Esophagus muscularis mucosa (tissue), 4 donors: ENCODE measurements at regions not wholly inside any gene's neighbourhood (a gene's known extent, or its start where the extent isn't known, plus 50 kb on each side); places are given as distances from the start of the nearest gene placed in this dataset.

Experiments
- DNase-seq: peaks from one replicate; pipeline ENCODE4 v3.0.0-alpha.2; 2017; ENCODE audit errors: extremely low spot score
- H3K27ac ChIP-seq, 4 donors: fragments of 200-600 bp; sonication (generic); replicated peaks in 1 of 4; 1 replicate in 3 of 4; 2 replicates in 1 of 4; pipeline ENCODE4 v1.5.1; 2016 to 2019; ENCODE audit warnings: mild to moderate bottlenecking in 1 of 4
- H3K27me3 ChIP-seq, 4 donors: fragments of 200-600 bp; sonication (generic); one replicate each; pipeline versions ENCODE4 v1.5.1 to v1.6.0; 2016 to 2019
- H3K36me3 ChIP-seq, 4 donors: fragments of 200-600 bp; sonication (generic); one replicate each; pipeline ENCODE4 v1.5.1; 2016 to 2019
- H3K4me1 ChIP-seq, 4 donors: fragments of 200-600 bp; sonication (generic); one replicate each; pipeline ENCODE4 v1.5.1; 2016 to 2019
- H3K4me3 ChIP-seq, 4 donors: fragments of 200-600 bp; sonication (generic); 1 replicate in 2 of 4; 2 replicates in 2 of 4; pipeline ENCODE4 v1.5.1; 2016 to 2019; ENCODE audit warnings: mild to moderate bottlenecking in 4 of 4, moderate library complexity in 1 of 4
- H3K9me3 ChIP-seq, 4 donors: fragments of 200-600 bp; sonication (generic); 1 replicate in 3 of 4; 2 replicates in 1 of 4; pipeline ENCODE4 v1.5.1; 2016 to 2019
- CTCF ChIP-seq, 3 experiments: fragments of 200-600 bp in 2 of 3; fragments of 450-650 bp in 1 of 3; sonication (generic) in 2 of 3; IDR thresholded peaks; one replicate each; pipeline ENCODE4 v1.5.1; 2017 to 2019; ENCODE audit warnings: antibody characterized with exemption in 3 of 3, mild to moderate bottlenecking in 2 of 3, moderate library complexity in 1 of 3
- EP300 ChIP-seq: sonication (generic); formaldehyde crosslinking; IDR thresholded peaks from one replicate; pipeline ENCODE4 v1.6.1; 2017; ENCODE audit warnings: antibody characterized with exemption
- POLR2A ChIP-seq: fragments of 450-650 bp; IDR thresholded peaks from one replicate; pipeline ENCODE4 v1.6.1; 2017; ENCODE audit warnings: antibody characterized with exemption, moderate library complexity, mild to moderate bottlenecking, low read depth
- POLR2AphosphoS5 ChIP-seq, 2 donors: sonication (generic); formaldehyde crosslinking; IDR thresholded peaks; one replicate each; pipeline ENCODE4 v1.6.1; 2017; ENCODE audit warnings: antibody characterized with exemption in 2 of 2
- WGBS: methylation state at CpG from one replicate; pipeline ENCODE4 v1.1.5; 2018; 5-methylcytosine and 5-hydroxymethylcytosine counted together
- intact Hi-C: fragments of 100-400 bp; cut with DNase I; formaldehyde crosslinking; loops from one replicate; pipeline ENCODE4 v1.15.1; 2023

GRCh38 chr4:175929441-175929840 lies 117.4 kb upstream of the GPM6A start:
- intact Hi-C loops = no loop called here
- Histone ChIP-seq H3K36me3 (no peaks in the 10 kb centered on the region), H3K27me3 (no peaks in the 10 kb centered on the region), H3K9me3 (no peaks in the 10 kb centered on the region), H3K4me1 (peaks cover 0 to 36% (median 25%) of the 10 kb centered on the region in 4 donors), H3K27ac (peak overlapping the region in 1 of 4 donors; percentile 80), H3K4me3 (no peak overlapping the region)
- TF ChIP-seq EP300 (no peak), POLR2AphosphoS5 (IDR thresholded peaks at IDR 0.05) (no peak), CTCF (IDR thresholded peaks at IDR 0.05) (no peak), POLR2A (no peak)
- 59% methylated on average over 3 of the region's 3 CpGs for WGBS
- no peak for DNase-seq

GRCh38 chr4:175929932-175930331 lies 117.9 kb upstream of the GPM6A start:
- Histone ChIP-seq H3K36me3 (no peaks in the 10 kb centered on the region), H3K27me3 (no peaks in the 10 kb centered on the region), H3K4me3 (no peak overlapping the region), H3K9me3 (no peaks in the 10 kb centered on the region), H3K27ac (peak overlapping the region in 1 of 4 donors; percentile 80), H3K4me1 (peaks cover 0 to 41% (median 28%) of the 10 kb centered on the region in 4 donors)
- WGBS = 49% methylated on average over 3 of the region's 3 CpGs
- intact Hi-C loops = no loop called here
- DNase-seq = no peak
- no peak for TF ChIP-seq CTCF (IDR thresholded peaks at IDR 0.05)
- TF ChIP-seq POLR2AphosphoS5 (IDR thresholded peaks at IDR 0.05) = no peak
- TF ChIP-seq POLR2A = no peak
- no peak for TF ChIP-seq EP300

GRCh38 chr4:175930471-175930870 lies 118.4 kb upstream of the GPM6A start:
- TF ChIP-seq CTCF (IDR thresholded peaks at IDR 0.05) (no peak), EP300 (no peak), POLR2A (no peak), POLR2AphosphoS5 (IDR thresholded peaks at IDR 0.05) (no peak)
- no peaks in the 10 kb centered on the region for H3K9me3 ChIP-seq
- no peak overlapping the region for H3K27ac ChIP-seq
- no peak overlapping the region for H3K4me3 ChIP-seq
- H3K36me3 ChIP-seq = no peaks in the 10 kb centered on the region
- peaks cover 0 to 44% (median 33%) of the 10 kb centered on the region in 4 donors for H3K4me1 ChIP-seq
- H3K27me3 ChIP-seq = no peaks in the 10 kb centered on the region
- intact Hi-C loops = no loop called here
- no peak for DNase-seq

GRCh38 chr4:175932116-175932515 lies 120.1 kb upstream of the GPM6A start:
- TF ChIP-seq CTCF (IDR thresholded peaks at IDR 0.05) (no peak), POLR2A (no peak), POLR2AphosphoS5 (IDR thresholded peaks at IDR 0.05) (no peak), EP300 (no peak)
- H3K4me3 ChIP-seq = no peak overlapping the region
- H3K4me1 ChIP-seq = peaks cover 0 to 43% (median 31%) of the 10 kb centered on the region in 4 donors
- no peaks in the 10 kb centered on the region for H3K9me3 ChIP-seq
- 90% methylated on average over 9 of the region's 9 CpGs for WGBS
- intact Hi-C loops = no loop called here
- H3K27ac ChIP-seq = no peak overlapping the region
- DNase-seq = no peak
- H3K36me3 ChIP-seq = no peaks in the 10 kb centered on the region
- H3K27me3 ChIP-seq = no peaks in the 10 kb centered on the region

GRCh38 chr4:175934506-175934905 lies 122.4 kb upstream of the GPM6A start:
- Histone ChIP-seq H3K4me3 (no peak overlapping the region), H3K36me3 (no peaks in the 10 kb centered on the region), H3K9me3 (no peaks in the 10 kb centered on the region), H3K4me1 (peaks cover 0 to 24% (median 18%) of the 10 kb centered on the region in 4 donors), H3K27me3 (no peaks in the 10 kb centered on the region), H3K27ac (peak overlapping the region in 1 of 4 donors; percentile 31)
- 62% methylated on average over 3 of the region's 3 CpGs for WGBS
- intact Hi-C loops = no loop called here
- TF ChIP-seq CTCF (IDR thresholded peaks at IDR 0.05) (no peak), POLR2A (no peak), POLR2AphosphoS5 (IDR thresholded peaks at IDR 0.05) (no peak), EP300 (no peak)
- no peak for DNase-seq
